Stimulated activated CD8-positive, alpha-beta memory T cell treated with anti-CD3 and anti-CD28 coated beads, Interleukin-4, amount 100 ng/mL, for 4 hours (primary cell): ENCODE measurements at regions not wholly inside any gene's neighbourhood (a gene's known extent, or its start where the extent isn't known, plus 50 kb on each side); places are given as distances from the start of the nearest gene placed in this dataset.
"Not testable (repeated sequence)": the region's sequence is repeated elsewhere in the genome, so short reads cannot be mapped to it uniquely, and the experiment has no call there.

ENCODE experiments used
- DNase-seq, 2 donors: peaks; one replicate each; pipeline ENCODE4 v3.0.0-alpha.2; 2020; ENCODE audit warnings: low read depth in 2 of 2, low spot score in 1 of 2

DNA sequence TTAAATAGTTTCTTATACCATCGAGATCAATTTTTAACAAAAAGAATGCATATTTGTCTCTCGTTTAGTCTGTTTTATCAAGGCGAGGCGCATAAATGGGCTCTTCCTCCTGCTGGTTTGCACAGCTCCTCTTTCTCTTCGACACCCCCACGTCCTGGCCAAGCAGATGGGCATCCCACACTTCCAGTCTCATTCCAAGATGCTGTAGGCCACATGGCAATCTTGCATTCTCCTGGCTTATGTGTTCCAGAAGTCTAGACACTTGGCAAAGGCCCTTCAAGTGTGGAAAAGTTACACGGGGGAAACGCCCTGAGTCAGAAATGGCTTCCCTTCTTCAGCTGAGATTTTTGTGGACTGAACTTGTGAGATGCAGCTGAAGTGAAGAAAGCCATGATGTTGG, 447.1 kb downstream of the QKI start:
- DNase-seq, result no peak

GRCh38 chr6:163860287-163861081, 446.0 kb downstream of the QKI start:
- DNase-seq, result no peak

GRCh38 chr6:163858870-163859269, 444.4 kb downstream of the QKI start:
- DNase-seq, result not testable (repeated sequence)

DNA sequence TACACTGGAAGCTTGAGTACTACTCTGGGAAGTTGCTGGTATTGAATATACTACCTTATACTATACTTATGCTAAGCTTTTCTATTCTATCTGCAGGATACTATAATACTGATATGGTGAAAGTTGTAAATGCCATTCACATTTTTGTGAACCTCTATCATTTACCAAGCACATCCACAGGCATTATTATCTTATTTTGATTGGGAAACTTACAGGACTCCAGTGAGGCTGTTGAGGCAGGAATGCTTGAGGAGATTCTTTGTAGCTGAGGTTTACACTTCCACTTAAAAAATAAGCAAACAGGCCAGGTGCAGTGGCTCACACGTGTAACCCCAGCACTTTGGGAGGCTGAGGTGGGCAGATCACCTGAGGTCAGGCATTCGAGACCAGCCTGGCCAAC, 442.9 kb downstream of the QKI start:
- no peak for DNase-seq

- no peak for DNase-seq
Measured at GRCh38 chr6:163850874-163851273, 436.4 kb downstream of the QKI start.

DNA sequence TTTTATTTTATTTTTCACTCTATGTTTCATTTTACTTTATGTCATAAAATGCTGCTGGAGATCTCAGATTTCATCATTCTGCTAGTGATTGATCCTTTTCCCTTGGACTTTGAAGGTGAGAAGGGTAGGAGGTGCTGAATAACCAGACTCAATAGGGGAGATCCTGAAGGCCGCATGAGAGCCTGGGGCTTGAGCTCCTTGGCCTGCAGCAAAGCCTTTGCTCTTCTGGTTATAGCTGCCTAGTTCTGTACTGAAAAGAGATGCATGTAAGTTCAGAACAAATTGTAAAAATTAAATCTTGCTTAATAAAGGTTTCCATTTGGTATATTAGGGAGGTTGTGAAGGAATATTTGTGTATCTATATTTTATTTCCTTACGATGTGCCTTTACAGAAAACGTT, 430.2 kb downstream of the QKI start:
- DNase-seq, result no peak

- DNase-seq, result no peak
Measured at GRCh38 chr6:163844357-163844756, 429.8 kb downstream of the QKI start.

GRCh38 chr6:163843218-163843617, 428.7 kb downstream of the QKI start:
- no peak for DNase-seq

DNA sequence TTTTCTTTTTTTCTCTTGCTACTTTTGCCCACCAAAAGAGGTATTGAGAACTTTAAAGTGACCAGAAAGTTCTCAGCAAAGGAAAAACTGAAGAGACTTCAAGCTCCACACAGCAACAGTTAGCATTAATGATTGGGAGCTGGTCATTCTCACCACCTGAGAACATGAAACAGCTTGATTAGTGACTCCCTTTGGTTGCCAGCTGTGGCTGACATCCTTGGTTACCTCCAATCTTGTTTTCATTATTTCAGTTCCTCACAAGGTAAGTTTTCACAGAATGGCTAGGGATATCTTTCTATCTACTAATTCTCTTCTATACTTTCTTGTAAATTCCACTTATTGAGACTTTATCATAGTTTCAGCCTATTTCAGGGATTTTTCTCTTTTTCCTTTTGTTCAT, 427.9 kb downstream of the QKI start:
- no peak for DNase-seq

DNA sequence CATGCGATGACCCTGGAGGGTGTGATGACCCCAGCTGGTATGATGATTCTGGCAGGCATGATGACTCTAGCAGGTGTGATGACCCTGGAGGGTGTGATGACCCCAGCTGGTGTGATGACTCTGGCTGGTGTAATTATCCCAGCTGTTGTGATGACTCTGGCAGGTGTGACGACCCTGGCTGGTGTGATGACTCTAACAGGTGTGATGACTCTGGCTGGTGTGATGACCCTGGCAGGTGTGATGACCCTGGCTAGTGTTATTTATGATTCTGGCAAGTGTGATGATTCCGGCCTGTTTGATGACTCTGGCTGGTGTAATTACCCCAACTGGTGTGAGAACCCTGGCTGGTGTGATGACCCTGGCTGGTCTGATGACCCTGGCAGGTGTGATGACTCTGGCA, 427.2 kb downstream of the QKI start:
- no peak for DNase-seq

DNA sequence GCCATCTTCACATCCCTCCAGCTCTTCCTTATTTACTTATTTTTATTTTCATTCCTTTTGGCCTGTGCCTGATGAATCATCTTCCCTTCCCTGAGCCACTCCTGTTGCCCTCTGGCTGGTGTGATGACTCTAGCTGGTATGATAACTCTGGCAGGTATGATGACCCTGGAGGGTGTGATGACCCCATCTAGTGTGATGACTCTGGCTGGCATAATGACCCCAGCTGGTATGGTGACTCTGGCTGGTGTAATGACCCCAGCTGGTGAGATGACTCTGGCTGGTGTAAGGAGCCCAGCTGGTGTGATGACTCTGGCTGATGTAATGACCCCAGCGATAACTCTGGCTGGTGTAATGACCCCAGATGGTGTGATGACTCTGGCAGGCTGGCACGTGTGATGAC, 426.8 kb downstream of the QKI start:
- DNase-seq, result no peak

GRCh38 chr6:163840880-163841279, 426.4 kb downstream of the QKI start:
- no peak for DNase-seq

DNA sequence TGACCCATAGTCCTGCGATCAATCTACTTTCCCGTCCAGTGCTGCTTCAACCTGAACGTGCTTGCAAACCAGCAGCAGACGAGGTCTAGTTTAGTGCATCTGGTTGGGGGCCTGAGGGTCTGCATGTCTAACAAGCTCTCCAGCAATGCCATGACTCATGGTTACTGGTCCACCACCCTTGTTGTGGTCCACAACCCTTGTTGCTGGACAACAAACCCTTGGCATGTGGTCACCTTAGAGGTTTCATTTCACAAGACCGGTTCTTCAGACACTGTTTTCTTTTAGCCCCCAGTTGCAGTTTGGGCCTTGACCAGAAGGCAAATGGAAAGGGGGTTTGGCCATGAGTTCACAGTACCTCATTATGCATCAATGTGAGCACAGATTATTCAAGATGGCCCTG, 424.8 kb downstream of the QKI start:
- no peak for DNase-seq

DNA sequence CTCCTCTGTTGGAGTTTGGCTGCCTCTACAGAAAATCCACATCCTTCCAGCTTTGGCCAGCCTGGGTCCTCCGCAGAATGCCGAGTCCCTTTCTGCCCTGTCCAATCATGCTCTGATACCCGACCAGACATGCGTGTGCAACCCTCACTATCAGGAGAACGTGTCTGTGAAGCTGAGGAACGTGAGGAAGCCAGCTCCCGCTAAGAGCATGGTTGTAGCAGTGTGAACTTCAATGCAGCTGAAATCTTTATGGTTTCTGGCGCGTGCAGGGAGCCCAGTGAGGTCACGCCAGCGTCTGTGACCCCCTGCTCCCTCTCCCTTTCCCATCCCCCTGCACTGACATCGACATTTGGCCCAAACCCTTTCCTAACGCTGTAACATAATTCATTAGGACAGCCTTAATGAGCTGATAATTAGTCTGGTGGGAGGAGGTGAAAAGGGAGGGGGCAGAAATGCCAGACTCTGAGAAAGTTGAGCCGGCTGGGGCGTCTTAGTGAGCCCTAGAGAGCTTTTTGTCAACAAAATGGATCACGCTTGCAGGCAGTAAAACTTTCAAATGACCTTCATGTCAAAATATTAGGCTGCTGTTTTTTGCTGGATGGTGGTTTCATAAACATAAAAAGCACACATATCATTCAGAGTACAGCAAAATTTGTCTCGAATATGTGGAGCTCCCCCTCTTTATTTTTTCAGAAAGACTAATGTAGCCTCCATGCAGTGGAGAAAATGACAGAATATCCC, 423.3 kb downstream of the QKI start:
- no peak for DNase-seq

DNA sequence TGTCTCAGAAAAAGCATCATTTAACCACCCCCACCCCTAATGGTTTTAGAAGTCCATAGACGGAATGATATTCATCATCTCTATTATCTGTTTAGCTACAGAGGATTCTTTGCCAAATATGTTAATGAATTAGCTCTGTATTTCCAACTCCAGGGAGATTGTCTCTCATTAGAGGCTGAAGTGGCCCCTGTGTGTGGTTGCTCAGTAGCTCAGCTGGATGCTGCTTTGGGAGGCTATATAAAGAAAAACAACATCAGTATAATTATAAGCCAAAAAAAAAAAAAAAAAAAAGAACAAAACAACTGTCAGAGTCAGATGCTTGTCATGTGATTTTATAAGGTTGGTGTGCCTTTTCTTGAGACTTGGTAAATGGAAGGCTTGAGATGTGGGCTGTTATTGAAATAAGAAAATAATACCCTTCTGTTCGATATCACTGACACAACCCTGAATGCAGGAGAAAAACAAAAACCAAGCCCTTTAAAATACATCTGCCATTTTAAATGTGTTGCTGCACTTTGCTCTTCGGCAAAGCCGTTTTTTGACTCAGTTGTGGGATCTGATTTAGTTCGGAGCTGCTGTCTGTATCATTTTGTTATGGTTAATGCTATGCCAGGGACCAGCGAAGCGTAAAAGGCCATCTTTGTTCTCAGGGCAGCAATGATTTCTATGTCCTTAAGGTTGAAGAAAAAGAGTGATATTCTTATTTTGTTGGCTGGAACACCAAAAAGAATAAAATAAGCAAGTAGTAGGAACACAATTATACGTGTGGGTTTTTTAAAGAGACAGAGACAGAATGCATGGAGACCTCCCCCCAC, 422.6 kb downstream of the QKI start:
- DNase-seq, result no peak

GRCh38 chr6:163835439-163836171, 421.1 kb downstream of the QKI start:
- no peak for DNase-seq

- no peak for DNase-seq
Measured at GRCh38 chr6:163834226-163834970, 419.9 kb downstream of the QKI start.

DNA sequence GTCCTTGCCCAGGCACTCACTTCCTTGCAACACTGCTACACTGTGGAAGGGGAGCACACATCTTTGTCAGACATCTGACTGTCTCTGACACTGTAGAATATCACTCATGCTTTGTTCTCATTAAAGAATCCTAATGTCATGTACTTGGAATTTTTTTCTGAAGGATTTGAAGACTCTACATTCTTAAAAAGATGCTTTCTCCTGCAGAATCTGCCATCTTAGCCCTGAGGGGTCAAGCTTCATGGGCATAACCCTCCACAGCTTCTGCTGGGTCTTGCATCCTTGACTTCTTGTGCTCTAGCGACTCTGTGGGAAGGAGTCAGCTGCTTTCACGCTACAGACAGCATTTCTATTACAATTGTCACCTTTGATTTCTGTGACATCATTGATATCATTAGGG, 417.2 kb downstream of the QKI start:
- DNase-seq, result no peak

GRCh38 chr6:163830641-163831040, 416.1 kb downstream of the QKI start:
- no peak for DNase-seq

DNA sequence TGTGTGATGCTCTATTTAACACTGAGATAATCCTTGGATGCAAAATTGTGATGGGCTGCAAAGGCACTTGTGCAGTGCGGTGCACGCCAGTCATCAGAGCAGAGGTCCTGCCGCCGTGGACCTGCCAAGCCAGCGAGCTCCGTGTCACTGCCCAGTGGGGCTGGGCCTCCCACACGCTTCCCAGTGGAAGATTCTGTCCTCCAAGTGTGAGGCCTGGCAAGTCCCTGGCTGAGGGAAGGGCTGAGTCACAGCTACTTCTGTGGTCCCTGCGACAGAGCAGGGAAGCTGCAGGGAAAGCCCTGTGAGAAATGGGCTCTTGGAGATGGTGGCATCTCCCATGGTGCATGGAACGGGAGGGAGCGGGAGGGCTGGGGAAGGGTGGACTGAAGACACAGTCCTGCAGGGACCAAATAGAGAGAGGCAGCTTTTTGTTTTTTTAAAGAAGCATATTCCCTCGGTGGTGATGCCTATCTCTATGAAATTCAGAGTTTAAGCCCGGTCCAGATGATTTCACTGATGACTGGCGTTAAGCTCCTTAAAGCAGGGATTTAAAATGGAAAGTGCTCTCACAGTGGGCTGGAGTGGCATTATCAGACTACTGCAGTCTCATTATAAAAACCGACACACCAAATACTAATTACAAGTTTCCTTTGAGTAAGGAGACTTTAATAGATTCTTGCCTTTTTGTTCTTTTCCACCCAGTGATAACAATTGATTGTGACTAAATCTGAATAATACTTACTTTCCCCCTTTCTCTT, 413.7 kb downstream of the QKI start:
- no peak for DNase-seq
